Adrenal gland (tissue), 5 donors: ENCODE measurements at regions not wholly inside any gene's neighbourhood (a gene's known extent, or its start where the extent isn't known, plus 50 kb on each side); places are given as distances from the start of the nearest gene placed in this dataset.

Experiments used
- POLR2A ChIP-seq, 2 donors: fragments of 450-650 bp; IDR thresholded peaks; one replicate each; pipeline ENCODE4 v1.6.1; 2017; ENCODE audit warnings: antibody characterized with exemption in 2 of 2, mild to moderate bottlenecking in 2 of 2, moderate library complexity in 1 of 2
- TF ChIP-seq, protein P1 (sequence below), 6 experiments: fragments of 450-650 bp in 4 of 6; fragments of 200-600 bp in 2 of 6; sonication (generic) in 1 of 6; IDR thresholded peaks; 1 replicate in 5 of 6; 2 replicates in 1 of 6; pipeline versions ENCODE4 v1.5.1 to v1.8.0; 2016 to 2021; ENCODE audit warnings: antibody characterized with exemption in 6 of 6, mild to moderate bottlenecking in 2 of 6, moderate library complexity in 1 of 6
- donor health status: DM: no; HTN: no; CAD: no.

DNA sequence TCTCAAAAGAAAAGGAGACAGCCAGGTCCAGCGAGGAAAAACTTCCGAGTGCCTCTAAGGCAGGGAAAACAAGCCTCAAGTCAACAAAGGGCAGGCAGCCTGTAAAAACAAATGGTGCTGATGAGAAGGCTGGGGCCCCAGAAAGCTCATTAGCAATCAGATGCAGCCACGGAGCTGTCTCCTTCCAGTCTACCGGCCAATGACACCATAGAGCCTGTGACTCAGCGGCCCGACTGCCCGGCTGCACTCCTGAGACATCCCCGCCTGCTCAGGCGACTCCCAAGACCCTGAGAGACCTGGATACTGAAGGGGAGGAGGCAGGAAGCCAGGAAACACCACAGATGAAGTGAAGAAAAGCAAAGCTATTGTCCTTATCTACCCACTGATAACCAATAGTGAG lies 120.1 kb upstream of the HDDC2 start:
- TF ChIP-seq POLR2A (IDR thresholded peaks at IDR 0.05): no peak
- TF ChIP-seq, protein P1, sequence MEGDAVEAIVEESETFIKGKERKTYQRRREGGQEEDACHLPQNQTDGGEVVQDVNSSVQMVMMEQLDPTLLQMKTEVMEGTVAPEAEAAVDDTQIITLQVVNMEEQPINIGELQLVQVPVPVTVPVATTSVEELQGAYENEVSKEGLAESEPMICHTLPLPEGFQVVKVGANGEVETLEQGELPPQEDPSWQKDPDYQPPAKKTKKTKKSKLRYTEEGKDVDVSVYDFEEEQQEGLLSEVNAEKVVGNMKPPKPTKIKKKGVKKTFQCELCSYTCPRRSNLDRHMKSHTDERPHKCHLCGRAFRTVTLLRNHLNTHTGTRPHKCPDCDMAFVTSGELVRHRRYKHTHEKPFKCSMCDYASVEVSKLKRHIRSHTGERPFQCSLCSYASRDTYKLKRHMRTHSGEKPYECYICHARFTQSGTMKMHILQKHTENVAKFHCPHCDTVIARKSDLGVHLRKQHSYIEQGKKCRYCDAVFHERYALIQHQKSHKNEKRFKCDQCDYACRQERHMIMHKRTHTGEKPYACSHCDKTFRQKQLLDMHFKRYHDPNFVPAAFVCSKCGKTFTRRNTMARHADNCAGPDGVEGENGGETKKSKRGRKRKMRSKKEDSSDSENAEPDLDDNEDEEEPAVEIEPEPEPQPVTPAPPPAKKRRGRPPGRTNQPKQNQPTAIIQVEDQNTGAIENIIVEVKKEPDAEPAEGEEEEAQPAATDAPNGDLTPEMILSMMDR (IDR thresholded peaks at IDR 0.05): no peak
